Peyer's patch (tissue), 4 donors: ENCODE measurements at regions not wholly inside any gene's neighbourhood (a gene's known extent, or its start where the extent isn't known, plus 50 kb on each side); places are given as distances from the start of the nearest gene placed in this dataset.

Experiments
- DNase-seq, 3 donors: peaks; one replicate each; pipeline ENCODE4 v3.0.0-alpha.2; 2017 to 2019
- H3K27ac ChIP-seq, 4 donors: fragments of 200-600 bp; sonication (generic); one replicate each; pipeline ENCODE4 v1.5.1; 2016 to 2019
- H3K27me3 ChIP-seq, 2 donors: fragments of 200-600 bp; sonication (generic); one replicate each; pipeline ENCODE4 v1.5.1; 2019
- H3K36me3 ChIP-seq, 3 donors: fragments of 200-600 bp; sonication (generic); one replicate each; pipeline ENCODE4 v1.5.1; 2016 to 2019
- H3K4me1 ChIP-seq, 4 donors: fragments of 200-600 bp; sonication (generic); one replicate each; pipeline ENCODE4 v1.5.1; 2016 to 2019
- H3K4me3 ChIP-seq, 4 donors: fragments of 200-600 bp; sonication (generic); 1 replicate in 3 of 4; 2 replicates in 1 of 4; pipeline ENCODE4 v1.5.1; 2016 to 2019; ENCODE audit warnings: mild to moderate bottlenecking in 1 of 4
- H3K9me3 ChIP-seq, 4 donors: fragments of 200-600 bp; sonication (generic); one replicate each; pipeline ENCODE4 v1.5.1; 2016 to 2019; ENCODE audit warnings: mild to moderate bottlenecking in 1 of 4
- POLR2A ChIP-seq, 2 donors: fragments of 450-650 bp; IDR thresholded peaks; one replicate each; pipeline ENCODE4 v1.5.1; 2017; ENCODE audit warnings: antibody characterized with exemption in 2 of 2, mild to moderate bottlenecking in 2 of 2, moderate library complexity in 2 of 2
- TF ChIP-seq, protein P1 (sequence below), 6 experiments: fragments of 450-650 bp in 4 of 6; fragments of 200-600 bp in 2 of 6; sonication (generic) in 1 of 6; IDR thresholded peaks; one replicate each; pipeline ENCODE4 v1.5.1; 2017 to 2019; ENCODE audit warnings: antibody characterized with exemption in 6 of 6, mild to moderate bottlenecking in 3 of 6, moderate library complexity in 1 of 6

DNA sequence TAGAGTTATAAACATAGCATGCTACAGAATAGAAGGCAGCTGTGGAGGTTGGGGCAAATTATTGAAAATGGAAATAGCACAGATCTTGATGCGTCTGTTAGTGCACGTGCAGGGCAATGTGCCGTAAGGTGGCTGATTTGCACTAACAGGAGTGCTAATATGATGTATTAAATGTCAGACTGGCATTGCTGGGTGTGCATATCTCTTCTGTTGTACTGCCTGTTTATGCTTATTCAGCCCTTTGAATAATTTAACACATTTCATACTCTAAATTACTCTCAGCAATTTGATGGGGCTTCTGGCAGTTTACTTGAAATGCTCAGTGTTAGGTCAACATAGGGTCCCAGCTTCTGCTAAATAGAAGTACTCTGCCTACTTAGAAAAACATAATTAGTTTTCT, 395.6 kb downstream of the MCTP2 start:
- H3K27me3 ChIP-seq: no peaks in the 10 kb centered on the region
- no peaks in the 10 kb centered on the region for H3K9me3 ChIP-seq
- no peaks in the 10 kb centered on the region for H3K36me3 ChIP-seq
- TF ChIP-seq, protein P1, sequence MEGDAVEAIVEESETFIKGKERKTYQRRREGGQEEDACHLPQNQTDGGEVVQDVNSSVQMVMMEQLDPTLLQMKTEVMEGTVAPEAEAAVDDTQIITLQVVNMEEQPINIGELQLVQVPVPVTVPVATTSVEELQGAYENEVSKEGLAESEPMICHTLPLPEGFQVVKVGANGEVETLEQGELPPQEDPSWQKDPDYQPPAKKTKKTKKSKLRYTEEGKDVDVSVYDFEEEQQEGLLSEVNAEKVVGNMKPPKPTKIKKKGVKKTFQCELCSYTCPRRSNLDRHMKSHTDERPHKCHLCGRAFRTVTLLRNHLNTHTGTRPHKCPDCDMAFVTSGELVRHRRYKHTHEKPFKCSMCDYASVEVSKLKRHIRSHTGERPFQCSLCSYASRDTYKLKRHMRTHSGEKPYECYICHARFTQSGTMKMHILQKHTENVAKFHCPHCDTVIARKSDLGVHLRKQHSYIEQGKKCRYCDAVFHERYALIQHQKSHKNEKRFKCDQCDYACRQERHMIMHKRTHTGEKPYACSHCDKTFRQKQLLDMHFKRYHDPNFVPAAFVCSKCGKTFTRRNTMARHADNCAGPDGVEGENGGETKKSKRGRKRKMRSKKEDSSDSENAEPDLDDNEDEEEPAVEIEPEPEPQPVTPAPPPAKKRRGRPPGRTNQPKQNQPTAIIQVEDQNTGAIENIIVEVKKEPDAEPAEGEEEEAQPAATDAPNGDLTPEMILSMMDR (IDR thresholded peaks at IDR 0.05): no peak
- no peak for TF ChIP-seq POLR2A (IDR thresholded peaks at IDR 0.05)
- no peak overlapping the region for H3K4me3 ChIP-seq
- no peak for DNase-seq
- no peaks in the 10 kb centered on the region for H3K4me1 ChIP-seq
- H3K27ac ChIP-seq: no peak overlapping the region

DNA sequence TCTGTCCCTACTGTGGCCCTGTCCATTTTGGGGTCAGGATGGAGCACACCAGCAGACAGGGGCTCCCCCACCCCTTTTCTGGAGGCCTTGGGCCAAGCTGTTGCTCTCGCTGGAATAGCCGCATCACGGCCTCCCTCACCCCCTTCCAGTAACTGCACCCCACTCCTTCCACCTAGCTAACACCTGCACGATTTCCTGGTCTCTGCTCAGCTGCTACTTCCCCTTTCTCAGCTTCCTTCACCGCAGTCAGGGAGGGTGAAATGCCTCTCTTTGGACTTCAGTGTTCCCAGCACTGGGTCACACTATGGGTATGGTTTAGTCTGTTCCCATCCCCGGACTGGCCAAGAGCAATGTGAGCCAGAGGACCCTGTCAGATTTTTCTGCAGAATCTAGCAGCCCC, 400.2 kb downstream of the MCTP2 start:
- H3K4me1 ChIP-seq: no peaks in the 10 kb centered on the region
- H3K9me3 ChIP-seq: no peaks in the 10 kb centered on the region
- no peak for DNase-seq
- no peak overlapping the region for H3K27ac ChIP-seq
- no peaks in the 10 kb centered on the region for H3K27me3 ChIP-seq
- H3K36me3 ChIP-seq: no peaks in the 10 kb centered on the region
- no peak overlapping the region for H3K4me3 ChIP-seq
- TF ChIP-seq POLR2A (IDR thresholded peaks at IDR 0.05): no peak
- TF ChIP-seq, protein P1 (IDR thresholded peaks at IDR 0.05): no peak

DNA sequence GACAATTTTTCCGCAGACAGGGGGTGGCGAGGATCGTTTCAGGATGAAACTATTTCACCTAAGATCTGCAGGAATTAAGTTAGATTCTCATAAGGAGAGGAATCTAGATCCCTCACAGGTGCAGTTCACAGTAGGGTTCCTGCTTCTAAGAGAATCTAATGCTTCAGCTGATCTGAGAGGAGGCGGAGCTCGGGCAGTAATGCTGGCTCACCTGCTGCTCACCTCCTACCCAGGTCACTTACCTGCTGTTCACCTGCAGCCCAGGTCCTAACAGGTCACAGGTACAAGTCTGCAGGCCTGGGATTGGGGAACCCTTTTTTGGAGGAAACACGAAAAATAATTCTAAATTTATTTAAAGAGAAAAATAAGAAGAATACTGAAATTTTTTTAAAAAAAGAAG, 406.8 kb downstream of the MCTP2 start:
- Histone ChIP-seq H3K36me3 (no peaks in the 10 kb centered on the region), H3K9me3 (no peaks in the 10 kb centered on the region), H3K27ac (no peak overlapping the region), H3K27me3 (no peaks in the 10 kb centered on the region), H3K4me3 (no peak overlapping the region), H3K4me1 (no peaks in the 10 kb centered on the region)
- no peak for DNase-seq
- no peak for TF ChIP-seq POLR2A (IDR thresholded peaks at IDR 0.05)
- TF ChIP-seq, protein P1 (IDR thresholded peaks at IDR 0.05): no peak

DNA sequence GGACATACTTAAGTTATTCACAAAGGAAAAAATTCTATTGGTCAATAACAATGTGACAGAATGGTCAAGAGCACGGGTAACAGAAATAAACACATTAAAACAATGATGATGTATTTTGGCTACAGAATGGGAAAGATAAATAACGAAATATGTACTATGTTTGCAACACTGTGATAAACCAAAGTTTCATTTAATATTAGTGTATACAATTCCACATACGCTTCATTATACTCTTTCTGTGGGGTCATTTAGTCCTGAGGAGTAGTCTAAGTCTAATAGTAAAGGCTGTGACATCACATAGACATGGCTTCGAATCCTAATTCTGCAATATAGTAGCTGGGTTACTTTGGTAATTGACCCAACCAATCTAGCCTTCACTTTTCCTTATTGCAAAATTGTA, 408.3 kb downstream of the MCTP2 start:
- H3K4me1 ChIP-seq: no peaks in the 10 kb centered on the region
- DNase-seq: no peak
- H3K9me3 ChIP-seq: no peaks in the 10 kb centered on the region
- no peaks in the 10 kb centered on the region for H3K36me3 ChIP-seq
- TF ChIP-seq, protein P1 (IDR thresholded peaks at IDR 0.05): no peak
- no peak for TF ChIP-seq POLR2A (IDR thresholded peaks at IDR 0.05)
- no peaks in the 10 kb centered on the region for H3K27me3 ChIP-seq
- no peak overlapping the region for H3K27ac ChIP-seq
- no peak overlapping the region for H3K4me3 ChIP-seq

DNA sequence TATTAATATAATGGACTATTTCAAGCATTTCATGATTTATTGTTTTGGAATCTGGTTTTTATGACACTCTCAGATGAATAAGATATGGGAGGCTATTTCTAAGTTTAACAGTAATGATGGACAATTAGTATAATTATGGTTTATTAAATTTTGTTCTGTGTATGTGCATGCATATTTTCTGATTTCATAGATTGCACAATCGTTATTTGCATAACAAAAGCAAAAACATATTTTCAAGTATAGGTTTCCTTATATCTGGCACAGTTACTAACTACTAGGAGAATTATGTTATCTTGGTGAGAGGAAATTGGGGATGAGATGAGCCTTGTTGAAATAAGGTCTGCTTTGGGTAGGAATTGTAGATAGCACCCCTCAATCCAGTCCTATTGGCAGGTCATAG, 413.1 kb downstream of the MCTP2 start:
- DNase-seq: no peak
- Histone ChIP-seq H3K27ac (no peak overlapping the region), H3K4me1 (no peaks in the 10 kb centered on the region), H3K36me3 (no peaks in the 10 kb centered on the region), H3K4me3 (no peak overlapping the region), H3K27me3 (no peaks in the 10 kb centered on the region), H3K9me3 (no peaks in the 10 kb centered on the region)
- TF ChIP-seq POLR2A (IDR thresholded peaks at IDR 0.05): no peak
- TF ChIP-seq, protein P1 (IDR thresholded peaks at IDR 0.05): no peak

DNA sequence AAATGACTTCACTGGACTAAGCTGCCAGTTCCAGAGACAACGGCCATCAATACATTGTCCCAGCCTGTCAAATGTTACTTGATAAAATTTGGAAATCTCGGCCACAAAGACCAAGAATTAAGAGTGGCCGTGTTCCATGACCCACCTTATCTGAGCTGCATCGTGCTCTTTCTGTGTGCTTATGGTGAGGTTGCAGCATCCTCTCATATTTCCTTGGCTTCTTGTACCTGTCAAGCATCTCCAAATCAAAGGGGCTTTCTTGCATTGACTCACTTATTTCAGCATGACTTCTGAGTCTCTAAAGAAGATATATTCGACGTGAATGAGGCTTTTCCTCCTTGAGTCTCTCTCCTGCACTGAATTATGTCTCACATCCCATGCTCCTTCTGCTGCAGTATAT, 421.7 kb downstream of the MCTP2 start:
- H3K27ac ChIP-seq: no peak overlapping the region
- TF ChIP-seq, protein P1 (IDR thresholded peaks at IDR 0.05): no peak
- no peak for TF ChIP-seq POLR2A (IDR thresholded peaks at IDR 0.05)
- no peaks in the 10 kb centered on the region for H3K27me3 ChIP-seq
- H3K9me3 ChIP-seq: no peaks in the 10 kb centered on the region
- H3K36me3 ChIP-seq: no peaks in the 10 kb centered on the region
- no peaks in the 10 kb centered on the region for H3K4me1 ChIP-seq
- no peak overlapping the region for H3K4me3 ChIP-seq
- DNase-seq: no peak
